Mesenchymal stem cell (in vitro differentiated cells and primary cell): ENCODE measurements at regions not wholly inside any gene's neighbourhood (a gene's known extent, or its start where the extent isn't known, plus 50 kb on each side); places are given as distances from the start of the nearest gene placed in this dataset.

ENCODE experiments used
- DNase-seq: peaks from one replicate; pipeline ENCODE4 v3.0.0-alpha.2; 2013
- H2AFZ ChIP-seq: one replicate; pipeline ENCODE4 v1.6.1; 2013; ENCODE audit warnings: low read depth, mild to moderate bottlenecking, control low read depth, inconsistent platforms, low read length, moderate library complexity
- H2AK5ac ChIP-seq: 2 replicates; pipeline ENCODE4 v1.6.1; 2013; ENCODE audit warnings: low read length, moderate library complexity, mild to moderate bottlenecking, inconsistent platforms; ENCODE audit not compliant: severe bottlenecking
- H2BK120ac ChIP-seq: one replicate; pipeline ENCODE4 v1.6.1; 2013; ENCODE audit warnings: low read depth, mild to moderate bottlenecking, inconsistent platforms, low read length, moderate library complexity
- H2BK12ac ChIP-seq, 2 experiments: one replicate each; pipeline ENCODE4 v1.6.1; 2013; ENCODE audit warnings: inconsistent platforms in 2 of 2, low read length in 2 of 2, mild to moderate bottlenecking in 2 of 2, moderate library complexity in 2 of 2, control low read depth in 1 of 2
- H2BK15ac ChIP-seq: one replicate; pipeline ENCODE4 v1.6.1; 2013; ENCODE audit warnings: mild to moderate bottlenecking, low read depth, inconsistent platforms; ENCODE audit not compliant: poor library complexity, severe bottlenecking
- H2BK5ac ChIP-seq: 2 replicates; pipeline ENCODE4 v1.6.1; 2013; ENCODE audit warnings: low read depth, mild to moderate bottlenecking, low read length, control low read depth, inconsistent platforms; ENCODE audit not compliant: poor library complexity, severe bottlenecking
- H3K14ac ChIP-seq, 2 experiments: one replicate each; pipeline ENCODE4 v1.6.1; 2013; ENCODE audit warnings: inconsistent platforms in 2 of 2, low read length in 2 of 2, control low read depth in 1 of 2, mild to moderate bottlenecking in 1 of 2, moderate library complexity in 1 of 2
- H3K18ac ChIP-seq, 2 experiments: one replicate each; pipeline ENCODE4 v1.6.1; 2013; ENCODE audit warnings: inconsistent platforms in 2 of 2, low read length in 2 of 2, control low read depth in 1 of 2, low read depth in 1 of 2, mild to moderate bottlenecking in 1 of 2
- H3K23ac ChIP-seq, 2 experiments: one replicate each; pipeline ENCODE4 v1.6.1; 2013; ENCODE audit warnings: inconsistent platforms in 2 of 2, low read length in 2 of 2, mild to moderate bottlenecking in 2 of 2, moderate library complexity in 2 of 2, control low read depth in 1 of 2
- H3K27ac ChIP-seq: 2 replicates; pipeline ENCODE4 v1.5.1; 2013; ENCODE audit warnings: mild to moderate bottlenecking, moderate library complexity, low read length, control low read depth, inconsistent platforms; ENCODE audit not compliant: poor library complexity, severe bottlenecking
- H3K27me3 ChIP-seq, 2 experiments: 2 replicates each; pipeline versions ENCODE4 v1.6.1 to v1.7.0; 2013; ENCODE audit warnings: low read length in 2 of 2, mild to moderate bottlenecking in 2 of 2, moderate library complexity in 2 of 2, control low read depth in 1 of 2, inconsistent platforms in 1 of 2; ENCODE audit not compliant: control insufficient read depth in 1 of 2, insufficient read depth in 1 of 2
- H3K36me3 ChIP-seq, 2 experiments: 2 replicates each; pipeline versions ENCODE4 v1.6.1 to v1.7.0; 2013; ENCODE audit warnings: low read length in 2 of 2, control low read depth in 1 of 2, inconsistent platforms in 1 of 2, low read depth in 1 of 2, mild to moderate bottlenecking in 1 of 2; ENCODE audit not compliant: insufficient read depth in 2 of 2, control insufficient read depth in 1 of 2
- H3K4ac ChIP-seq, 2 experiments: one replicate each; pipeline ENCODE4 v1.6.1; 2013; ENCODE audit warnings: inconsistent platforms in 2 of 2, low read length in 2 of 2, mild to moderate bottlenecking in 2 of 2, moderate library complexity in 2 of 2, control low read depth in 1 of 2, low read depth in 1 of 2
- H3K4me1 ChIP-seq: 2 replicates; pipeline ENCODE4 v1.6.1; 2013; ENCODE audit warnings: low read depth, low read length, control low read depth; ENCODE audit not compliant: control insufficient read depth, insufficient read depth
- H3K4me2 ChIP-seq: 2 replicates; pipeline ENCODE4 v1.6.1; 2013; ENCODE audit warnings: low read length, mild to moderate bottlenecking, inconsistent platforms; ENCODE audit not compliant: poor library complexity, severe bottlenecking
- H3K4me3 ChIP-seq, 2 experiments: 2 replicates each; pipeline versions ENCODE4 v1.5.1 to v1.7.0; 2013; ENCODE audit warnings: low read length in 2 of 2, mild to moderate bottlenecking in 2 of 2, control low read depth in 1 of 2, low read depth in 1 of 2; ENCODE audit not compliant: insufficient read depth in 1 of 2
- H3K79me1 ChIP-seq: replicated peaks from 2 replicates; pipeline ENCODE4 v1.6.1; 2013; ENCODE audit warnings: mild to moderate bottlenecking, control low read depth, low read length, inconsistent platforms; ENCODE audit not compliant: poor library complexity, severe bottlenecking
- H3K9ac ChIP-seq: 2 replicates; pipeline ENCODE4 v1.7.0; 2013; ENCODE audit warnings: mild to moderate bottlenecking, low read length, moderate library complexity
- H3K9me3 ChIP-seq: 2 replicates; pipeline ENCODE4 v1.7.0; 2013; ENCODE audit warnings: mild to moderate bottlenecking, low read length; ENCODE audit not compliant: control insufficient read depth
- H4K8ac ChIP-seq: one replicate; pipeline ENCODE4 v1.6.1; 2013; ENCODE audit warnings: inconsistent platforms, mild to moderate bottlenecking, low read length, moderate library complexity
- H4K91ac ChIP-seq: one replicate; pipeline ENCODE4 v1.6.1; 2013; ENCODE audit warnings: mild to moderate bottlenecking, low read length, inconsistent platforms
- WGBS: methylation state at CpG from one replicate; pipeline ENCODE4 v1.1.7; 2013; ENCODE audit warnings: mixed read lengths; 5-methylcytosine and 5-hydroxymethylcytosine counted together

- Histone ChIP-seq H2BK12ac (no peak overlapping the region), H2BK5ac (no peak overlapping the region), H3K27ac (no peak overlapping the region), H3K79me1 (no peaks in the 10 kb centered on the region), H2AK5ac (no peak overlapping the region), H3K27me3 (no peaks in the 10 kb centered on the region), H4K8ac (no peak overlapping the region), H3K4me3 (no peak overlapping the region), H3K18ac (no peak overlapping the region), H3K9ac (no peak overlapping the region), H4K91ac (no peak overlapping the region), H3K9me3 (no peaks in the 10 kb centered on the region), H2AFZ (no peak overlapping the region), H3K14ac (no peak overlapping the region), H3K4me1 (no peaks in the 10 kb centered on the region), H3K4me2 (no peak overlapping the region), H3K4ac (no peak overlapping the region), H2BK15ac (no peak overlapping the region), H3K36me3 (no peaks in the 10 kb centered on the region), H3K23ac (no peak overlapping the region), H2BK120ac (no peak overlapping the region)
- WGBS = 33% methylated on average over 2 of the region's 2 CpGs
- DNase-seq = no peak
These were observed 91.8 kb upstream of the TNC start for GRCh38 chr9:115209601-115210306.

GRCh38 chr9:115210699-115211098 is 92.7 kb upstream of the TNC start:
- Histone ChIP-seq H2BK12ac (no peak overlapping the region), H3K18ac (no peak overlapping the region), H4K8ac (no peak overlapping the region), H3K9ac (no peak overlapping the region), H3K27me3 (no peaks in the 10 kb centered on the region), H3K4me3 (no peak overlapping the region), H3K4ac (no peak overlapping the region), H3K23ac (no peak overlapping the region), H3K79me1 (no peaks in the 10 kb centered on the region), H2AK5ac (peak overlapping the region; percentile 49), H3K4me1 (no peaks in the 10 kb centered on the region), H2AFZ (no peak overlapping the region), H4K91ac (no peak overlapping the region), H3K4me2 (no peak overlapping the region), H2BK15ac (no peak overlapping the region), H2BK120ac (no peak overlapping the region), H3K9me3 (no peaks in the 10 kb centered on the region), H2BK5ac (no peak overlapping the region), H3K14ac (no peak overlapping the region), H3K27ac (no peak overlapping the region), H3K36me3 (no peaks in the 10 kb centered on the region)
- 67% methylated on average over 1 of the region's 2 CpGs for WGBS
- peak; percentile 76 for DNase-seq

DNA sequence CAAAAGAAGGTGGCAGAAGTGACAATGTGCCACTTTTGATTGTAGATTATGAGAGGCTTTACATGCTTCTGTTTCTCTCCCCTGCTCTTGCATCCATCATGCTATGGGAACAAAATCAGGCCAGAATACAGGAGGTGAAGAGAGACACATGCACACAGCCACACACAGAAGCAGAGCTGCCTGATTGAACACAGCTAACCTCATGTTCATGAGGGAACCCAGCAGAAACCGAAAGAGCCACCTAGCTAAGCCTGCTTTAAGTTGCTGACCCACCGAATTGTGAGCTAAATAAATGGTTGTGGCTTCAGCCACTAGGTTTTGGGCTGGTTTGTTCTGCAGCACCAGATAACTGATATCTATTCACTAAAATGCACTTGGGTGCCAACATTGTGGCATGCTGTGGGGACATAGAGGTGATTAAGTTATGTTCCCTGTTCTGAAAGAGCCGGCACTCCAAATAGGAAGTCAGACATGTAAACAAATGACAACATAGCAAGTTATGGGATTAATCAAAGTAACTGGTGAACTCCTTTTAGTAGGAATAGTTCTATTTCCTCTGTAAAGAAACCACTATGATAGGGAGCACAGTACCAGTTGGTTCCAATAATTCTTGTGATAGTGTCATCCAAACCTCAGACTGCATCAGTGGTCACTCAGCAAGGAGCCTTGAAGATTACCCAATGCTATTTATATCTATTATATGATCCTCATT is 93.6 kb upstream of the TNC start:
- peak; percentile 76 for DNase-seq
- no peak overlapping the region for H3K14ac ChIP-seq
- WGBS = 44% methylated on average over 3 of the region's 3 CpGs
- H3K4me2 ChIP-seq = no peak overlapping the region
- no peak overlapping the region for H3K4me3 ChIP-seq
- H3K4ac ChIP-seq = no peak overlapping the region
- H3K27ac ChIP-seq = no peak overlapping the region
- no peak overlapping the region for H4K8ac ChIP-seq
- no peaks in the 10 kb centered on the region for H3K27me3 ChIP-seq
- peak overlapping the region; percentile 5 for H2AK5ac ChIP-seq
- H2BK5ac ChIP-seq = no peak overlapping the region
- no peaks in the 10 kb centered on the region for H3K79me1 ChIP-seq
- H3K18ac ChIP-seq = peak overlapping the region; percentile 1 to 40
- no peak overlapping the region for H2BK15ac ChIP-seq
- no peak overlapping the region for H2AFZ ChIP-seq
- no peaks in the 10 kb centered on the region for H3K9me3 ChIP-seq
- H3K23ac ChIP-seq = no peak overlapping the region
- H2BK12ac ChIP-seq = peak overlapping the region in 1 of 2 experiments; percentile 89
- no peak overlapping the region for H4K91ac ChIP-seq
- H3K36me3 ChIP-seq = no peaks in the 10 kb centered on the region
- no peaks in the 10 kb centered on the region for H3K4me1 ChIP-seq
- no peak overlapping the region for H2BK120ac ChIP-seq
- peak overlapping the region; percentile 9 for H3K9ac ChIP-seq

- Histone ChIP-seq H3K36me3 (no peaks in the 10 kb centered on the region), H3K4ac (no peak overlapping the region), H3K14ac (no peak overlapping the region), H3K9me3 (no peaks in the 10 kb centered on the region), H4K8ac (no peak overlapping the region), H3K79me1 (no peaks in the 10 kb centered on the region), H2AK5ac (no peak overlapping the region), H3K23ac (no peak overlapping the region), H2AFZ (no peak overlapping the region), H2BK12ac (no peak overlapping the region), H2BK15ac (no peak overlapping the region), H3K4me2 (no peak overlapping the region), H3K9ac (no peak overlapping the region), H4K91ac (no peak overlapping the region), H3K27me3 (no peaks in the 10 kb centered on the region), H2BK5ac (no peak overlapping the region), H3K27ac (no peak overlapping the region), H3K4me3 (no peak overlapping the region), H3K4me1 (no peaks in the 10 kb centered on the region), H2BK120ac (no peak overlapping the region), H3K18ac (no peak overlapping the region)
- no peak for DNase-seq
These were observed 94.2 kb upstream of the TNC start for GRCh38 chr9:115212125-115212605.
